Mesenchymal stem cell (in vitro differentiated cells and primary cell): ENCODE measurements at regions not wholly inside any gene's neighbourhood (a gene's known extent, or its start where the extent isn't known, plus 50 kb on each side); places are given as distances from the start of the nearest gene placed in this dataset.

Source experiments
- DNase-seq: peaks from one replicate; pipeline ENCODE4 v3.0.0-alpha.2; 2013
- H2AFZ ChIP-seq: one replicate; pipeline ENCODE4 v1.6.1; 2013; ENCODE audit warnings: low read depth, mild to moderate bottlenecking, control low read depth, inconsistent platforms, low read length, moderate library complexity
- H2AK5ac ChIP-seq: 2 replicates; pipeline ENCODE4 v1.6.1; 2013; ENCODE audit warnings: low read length, moderate library complexity, mild to moderate bottlenecking, inconsistent platforms; ENCODE audit not compliant: severe bottlenecking
- H2BK120ac ChIP-seq: one replicate; pipeline ENCODE4 v1.6.1; 2013; ENCODE audit warnings: low read depth, mild to moderate bottlenecking, inconsistent platforms, low read length, moderate library complexity
- H2BK12ac ChIP-seq, 2 experiments: one replicate each; pipeline ENCODE4 v1.6.1; 2013; ENCODE audit warnings: inconsistent platforms in 2 of 2, low read length in 2 of 2, mild to moderate bottlenecking in 2 of 2, moderate library complexity in 2 of 2, control low read depth in 1 of 2
- H2BK15ac ChIP-seq: one replicate; pipeline ENCODE4 v1.6.1; 2013; ENCODE audit warnings: mild to moderate bottlenecking, low read depth, inconsistent platforms; ENCODE audit not compliant: poor library complexity, severe bottlenecking
- H2BK5ac ChIP-seq: 2 replicates; pipeline ENCODE4 v1.6.1; 2013; ENCODE audit warnings: low read depth, mild to moderate bottlenecking, low read length, control low read depth, inconsistent platforms; ENCODE audit not compliant: poor library complexity, severe bottlenecking
- H3K14ac ChIP-seq, 2 experiments: one replicate each; pipeline ENCODE4 v1.6.1; 2013; ENCODE audit warnings: inconsistent platforms in 2 of 2, low read length in 2 of 2, control low read depth in 1 of 2, mild to moderate bottlenecking in 1 of 2, moderate library complexity in 1 of 2
- H3K18ac ChIP-seq, 2 experiments: one replicate each; pipeline ENCODE4 v1.6.1; 2013; ENCODE audit warnings: inconsistent platforms in 2 of 2, low read length in 2 of 2, control low read depth in 1 of 2, low read depth in 1 of 2, mild to moderate bottlenecking in 1 of 2
- H3K23ac ChIP-seq, 2 experiments: one replicate each; pipeline ENCODE4 v1.6.1; 2013; ENCODE audit warnings: inconsistent platforms in 2 of 2, low read length in 2 of 2, mild to moderate bottlenecking in 2 of 2, moderate library complexity in 2 of 2, control low read depth in 1 of 2
- H3K27ac ChIP-seq: 2 replicates; pipeline ENCODE4 v1.5.1; 2013; ENCODE audit warnings: mild to moderate bottlenecking, moderate library complexity, low read length, control low read depth, inconsistent platforms; ENCODE audit not compliant: poor library complexity, severe bottlenecking
- H3K27me3 ChIP-seq, 2 experiments: 2 replicates each; pipeline versions ENCODE4 v1.6.1 to v1.7.0; 2013; ENCODE audit warnings: low read length in 2 of 2, mild to moderate bottlenecking in 2 of 2, moderate library complexity in 2 of 2, control low read depth in 1 of 2, inconsistent platforms in 1 of 2; ENCODE audit not compliant: control insufficient read depth in 1 of 2, insufficient read depth in 1 of 2
- H3K36me3 ChIP-seq, 2 experiments: 2 replicates each; pipeline versions ENCODE4 v1.6.1 to v1.7.0; 2013; ENCODE audit warnings: low read length in 2 of 2, control low read depth in 1 of 2, inconsistent platforms in 1 of 2, low read depth in 1 of 2, mild to moderate bottlenecking in 1 of 2; ENCODE audit not compliant: insufficient read depth in 2 of 2, control insufficient read depth in 1 of 2
- H3K4ac ChIP-seq, 2 experiments: one replicate each; pipeline ENCODE4 v1.6.1; 2013; ENCODE audit warnings: inconsistent platforms in 2 of 2, low read length in 2 of 2, mild to moderate bottlenecking in 2 of 2, moderate library complexity in 2 of 2, control low read depth in 1 of 2, low read depth in 1 of 2
- H3K4me1 ChIP-seq: 2 replicates; pipeline ENCODE4 v1.6.1; 2013; ENCODE audit warnings: low read depth, low read length, control low read depth; ENCODE audit not compliant: control insufficient read depth, insufficient read depth
- H3K4me2 ChIP-seq: 2 replicates; pipeline ENCODE4 v1.6.1; 2013; ENCODE audit warnings: low read length, mild to moderate bottlenecking, inconsistent platforms; ENCODE audit not compliant: poor library complexity, severe bottlenecking
- H3K4me3 ChIP-seq, 2 experiments: 2 replicates each; pipeline versions ENCODE4 v1.5.1 to v1.7.0; 2013; ENCODE audit warnings: low read length in 2 of 2, mild to moderate bottlenecking in 2 of 2, control low read depth in 1 of 2, low read depth in 1 of 2; ENCODE audit not compliant: insufficient read depth in 1 of 2
- H3K79me1 ChIP-seq: replicated peaks from 2 replicates; pipeline ENCODE4 v1.6.1; 2013; ENCODE audit warnings: mild to moderate bottlenecking, control low read depth, low read length, inconsistent platforms; ENCODE audit not compliant: poor library complexity, severe bottlenecking
- H3K9ac ChIP-seq: 2 replicates; pipeline ENCODE4 v1.7.0; 2013; ENCODE audit warnings: mild to moderate bottlenecking, low read length, moderate library complexity
- H3K9me3 ChIP-seq: 2 replicates; pipeline ENCODE4 v1.7.0; 2013; ENCODE audit warnings: mild to moderate bottlenecking, low read length; ENCODE audit not compliant: control insufficient read depth
- H4K8ac ChIP-seq: one replicate; pipeline ENCODE4 v1.6.1; 2013; ENCODE audit warnings: inconsistent platforms, mild to moderate bottlenecking, low read length, moderate library complexity
- H4K91ac ChIP-seq: one replicate; pipeline ENCODE4 v1.6.1; 2013; ENCODE audit warnings: mild to moderate bottlenecking, low read length, inconsistent platforms
- WGBS: methylation state at CpG from one replicate; pipeline ENCODE4 v1.1.7; 2013; ENCODE audit warnings: mixed read lengths; 5-methylcytosine and 5-hydroxymethylcytosine counted together

GRCh38 chr17:13787636-13788035 is 185.9 kb upstream of the HS3ST3A1 start:
- H2AK5ac ChIP-seq, result no peak overlapping the region
- H3K9ac ChIP-seq, result no peak overlapping the region
- WGBS, result 76% methylated on average over 3 of the region's 4 CpGs

GRCh38 chr17:13788385-13788784 is 186.7 kb upstream of the HS3ST3A1 start:
- Histone ChIP-seq H3K79me1 (no peaks in the 10 kb centered on the region), H3K27ac (no peak overlapping the region), H3K14ac (no peak overlapping the region), H3K9me3 (peaks cover 3% of the 10 kb centered on the region), H2BK12ac (no peak overlapping the region), H3K36me3 (no peaks in the 10 kb centered on the region), H3K23ac (no peak overlapping the region), H3K4me1 (no peaks in the 10 kb centered on the region), H4K8ac (no peak overlapping the region), H3K4me2 (no peak overlapping the region), H2AK5ac (no peak overlapping the region), H3K4ac (no peak overlapping the region), H3K18ac (no peak overlapping the region), H3K27me3 (no peaks in the 10 kb centered on the region), H3K4me3 (no peak overlapping the region), H3K9ac (no peak overlapping the region), H2BK5ac (no peak overlapping the region), H2BK120ac (no peak overlapping the region), H2BK15ac (no peak overlapping the region), H4K91ac (no peak overlapping the region), H2AFZ (no peak overlapping the region)
- no peak for DNase-seq
- WGBS, result 35% methylated on average over 1 of the region's 2 CpGs

More at GRCh38 chr17:13787636-13788035, 185.9 kb upstream of the HS3ST3A1 start:
- no peak overlapping the region for H3K4me2 ChIP-seq
- H3K79me1 ChIP-seq, result no peaks in the 10 kb centered on the region
- no peak for DNase-seq
- H3K36me3 ChIP-seq, result no peaks in the 10 kb centered on the region
- no peak overlapping the region for H3K4ac ChIP-seq
- H3K9me3 ChIP-seq, result peaks cover 3% of the 10 kb centered on the region
- no peak overlapping the region for H2BK12ac ChIP-seq
- H3K27me3 ChIP-seq, result no peaks in the 10 kb centered on the region
- H3K4me1 ChIP-seq, result no peaks in the 10 kb centered on the region
- H3K4me3 ChIP-seq, result no peak overlapping the region
- no peak overlapping the region for H2BK5ac ChIP-seq
- no peak overlapping the region for H3K18ac ChIP-seq
- no peak overlapping the region for H4K91ac ChIP-seq
- no peak overlapping the region for H3K14ac ChIP-seq
- no peak overlapping the region for H3K27ac ChIP-seq
- H2BK15ac ChIP-seq, result no peak overlapping the region
- no peak overlapping the region for H3K23ac ChIP-seq
- H4K8ac ChIP-seq, result no peak overlapping the region
- H2BK120ac ChIP-seq, result no peak overlapping the region
- no peak overlapping the region for H2AFZ ChIP-seq

GRCh38 chr17:13792314-13792713 is 190.6 kb upstream of the HS3ST3A1 start:
- H4K91ac ChIP-seq, result no peak overlapping the region
- H2BK120ac ChIP-seq, result no peak overlapping the region
- H2BK15ac ChIP-seq, result no peak overlapping the region
- no peak overlapping the region for H3K27ac ChIP-seq
- H3K23ac ChIP-seq, result no peak overlapping the region
- H3K9me3 ChIP-seq, result peaks cover 3% of the 10 kb centered on the region
- no peaks in the 10 kb centered on the region for H3K79me1 ChIP-seq
- no peaks in the 10 kb centered on the region for H3K27me3 ChIP-seq
- H2AK5ac ChIP-seq, result no peak overlapping the region
- no peak for DNase-seq
- no peak overlapping the region for H4K8ac ChIP-seq
- WGBS, result 94% methylated on average over 2 of the region's 2 CpGs
- H2AFZ ChIP-seq, result no peak overlapping the region
- H3K4ac ChIP-seq, result no peak overlapping the region
- H2BK12ac ChIP-seq, result no peak overlapping the region
- no peaks in the 10 kb centered on the region for H3K36me3 ChIP-seq
- H3K14ac ChIP-seq, result no peak overlapping the region
- H3K9ac ChIP-seq, result no peak overlapping the region
- H3K4me3 ChIP-seq, result no peak overlapping the region
- no peak overlapping the region for H3K4me2 ChIP-seq
- H2BK5ac ChIP-seq, result no peak overlapping the region
- no peak overlapping the region for H3K18ac ChIP-seq
- no peaks in the 10 kb centered on the region for H3K4me1 ChIP-seq

GRCh38 chr17:13793951-13794350 is 192.2 kb upstream of the HS3ST3A1 start:
- Histone ChIP-seq H3K79me1 (no peaks in the 10 kb centered on the region), H4K8ac (no peak overlapping the region), H3K14ac (no peak overlapping the region), H3K36me3 (no peaks in the 10 kb centered on the region), H3K9me3 (peaks cover 3% of the 10 kb centered on the region), H2AFZ (no peak overlapping the region), H3K27ac (no peak overlapping the region), H3K27me3 (no peaks in the 10 kb centered on the region), H2AK5ac (no peak overlapping the region), H2BK120ac (no peak overlapping the region), H3K4ac (no peak overlapping the region), H2BK12ac (no peak overlapping the region), H2BK15ac (no peak overlapping the region), H3K4me1 (no peaks in the 10 kb centered on the region), H3K23ac (no peak overlapping the region), H3K4me3 (no peak overlapping the region), H3K9ac (no peak overlapping the region), H3K18ac (no peak overlapping the region), H2BK5ac (no peak overlapping the region), H4K91ac (no peak overlapping the region), H3K4me2 (no peak overlapping the region)
- WGBS, result no CpG with 5 or more reads among the region's 1 CpG
- no peak for DNase-seq
